H7 (cell line): ENCODE measurements at regions not wholly inside any gene's neighbourhood (a gene's known extent, or its start where the extent isn't known, plus 50 kb on each side); places are given as distances from the start of the nearest gene placed in this dataset.

ENCODE experiments used
- DNase-seq: peaks from one replicate; pipeline ENCODE4 v3.0.0; 2012
- H3K27me3 ChIP-seq: 2 replicates; pipeline ENCODE4 v1.6.0; 2011; ENCODE audit warnings: mild to moderate bottlenecking, low read length; ENCODE audit not compliant: control insufficient read depth, insufficient read depth
- H3K36me3 ChIP-seq: replicated peaks from 2 replicates; pipeline ENCODE4 v1.5.1; 2011; ENCODE audit warnings: low read length; ENCODE audit not compliant: control insufficient read depth, insufficient read depth
- H3K4me3 ChIP-seq: 2 replicates; pipeline ENCODE4 v1.5.1; 2011; ENCODE audit warnings: low read depth, mild to moderate bottlenecking, control low read depth, low read length, moderate library complexity; ENCODE audit not compliant: insufficient read depth

DNA sequence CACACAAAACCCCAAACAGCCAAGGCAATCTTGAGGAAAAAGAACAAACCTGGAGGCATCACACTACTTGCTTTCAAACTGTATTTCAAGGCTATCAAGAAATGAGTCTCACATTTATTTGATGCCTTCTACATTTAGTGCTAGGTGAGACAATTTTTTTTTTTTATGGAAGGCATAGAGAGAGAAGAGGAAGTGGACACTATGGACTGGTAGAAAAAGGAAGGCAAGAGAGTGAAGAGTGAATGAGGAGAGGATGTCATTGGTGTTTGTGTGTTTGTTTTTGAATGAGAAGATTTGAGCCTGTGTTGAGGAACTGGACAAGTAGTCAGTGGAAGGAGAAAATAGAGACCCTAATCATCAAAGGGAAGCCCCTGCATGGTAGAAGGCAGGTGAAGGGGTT, 182.0 kb upstream of the JAG1 start:
- no peaks in the 10 kb centered on the region for H3K36me3 ChIP-seq
- H3K4me3 ChIP-seq, result no peak overlapping the region
- DNase-seq, result no peak
- H3K27me3 ChIP-seq, result no peaks in the 10 kb centered on the region

DNA sequence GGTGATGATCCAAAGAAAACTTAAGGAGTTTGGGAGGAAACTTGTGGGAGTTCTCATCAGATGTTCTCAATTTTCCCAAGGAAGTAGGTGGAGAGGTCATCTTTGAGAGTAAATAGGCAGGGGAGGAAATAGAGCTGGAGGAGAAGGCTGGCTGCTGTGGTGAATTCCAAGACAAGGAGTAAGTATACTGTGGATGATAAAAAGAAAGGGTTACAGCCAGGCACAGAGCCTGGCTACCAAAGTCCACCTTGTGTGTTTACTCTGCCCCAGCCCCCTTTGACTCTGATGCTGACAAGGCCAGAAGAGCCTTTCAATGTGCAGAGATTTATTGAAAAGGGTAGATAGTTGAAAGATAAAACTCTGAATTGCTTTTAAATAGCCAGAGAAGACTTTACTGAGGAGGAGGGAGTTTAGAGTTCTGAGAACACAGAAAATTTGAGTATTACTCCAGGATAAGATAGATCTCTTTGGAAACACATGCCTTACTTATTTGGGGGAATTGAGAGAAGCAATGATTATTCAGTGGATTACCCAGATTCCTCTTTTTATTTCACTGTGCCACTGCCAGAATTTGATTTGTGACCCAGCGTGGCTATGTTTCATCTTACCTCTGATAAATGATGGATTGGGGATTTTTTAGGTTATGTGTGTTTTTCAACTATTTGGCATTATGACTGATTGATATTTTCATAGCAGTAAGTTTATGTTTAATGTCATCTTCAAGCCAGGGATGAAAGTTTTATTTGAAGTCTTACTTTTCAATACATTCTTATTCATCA, 182.6 kb upstream of the JAG1 start:
- no peaks in the 10 kb centered on the region for H3K36me3 ChIP-seq
- DNase-seq, result no peak
- no peaks in the 10 kb centered on the region for H3K27me3 ChIP-seq
- H3K4me3 ChIP-seq, result no peak overlapping the region

DNA sequence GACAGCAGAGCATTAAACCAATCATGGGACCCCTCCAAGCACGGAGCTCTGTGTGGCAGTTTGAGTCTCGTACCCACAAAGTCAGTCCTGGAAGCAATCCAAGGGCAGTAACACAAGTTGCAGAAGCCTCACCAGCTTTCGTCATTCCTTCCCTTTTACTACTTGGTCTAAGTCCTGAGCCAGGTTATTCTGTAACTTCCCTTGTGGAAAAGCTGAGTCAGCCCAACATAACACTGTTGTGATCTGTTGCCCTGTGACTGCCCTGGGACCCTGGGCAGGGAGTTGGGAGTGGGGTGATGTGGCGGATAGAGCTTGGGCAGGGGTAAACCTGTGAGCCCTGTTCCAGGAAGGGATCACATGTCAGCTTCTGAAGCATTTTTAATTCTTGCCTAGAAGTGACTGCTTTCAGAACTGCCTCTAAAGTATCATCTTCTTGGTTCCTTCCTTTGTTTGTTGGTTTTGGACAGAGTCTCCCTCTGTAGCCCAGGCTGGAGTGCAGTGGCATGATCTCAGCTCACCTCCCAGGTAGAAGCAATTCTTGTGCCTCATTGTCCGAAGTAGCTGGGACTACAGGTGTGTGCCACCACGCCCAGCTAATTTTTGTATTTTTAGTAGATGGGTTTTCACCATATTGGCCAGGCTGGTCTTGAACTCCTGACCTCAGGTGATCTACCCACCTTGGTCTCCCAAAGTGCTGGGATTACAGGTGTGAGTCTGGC, 183.7 kb upstream of the JAG1 start:
- DNase-seq, result no peak

DNA sequence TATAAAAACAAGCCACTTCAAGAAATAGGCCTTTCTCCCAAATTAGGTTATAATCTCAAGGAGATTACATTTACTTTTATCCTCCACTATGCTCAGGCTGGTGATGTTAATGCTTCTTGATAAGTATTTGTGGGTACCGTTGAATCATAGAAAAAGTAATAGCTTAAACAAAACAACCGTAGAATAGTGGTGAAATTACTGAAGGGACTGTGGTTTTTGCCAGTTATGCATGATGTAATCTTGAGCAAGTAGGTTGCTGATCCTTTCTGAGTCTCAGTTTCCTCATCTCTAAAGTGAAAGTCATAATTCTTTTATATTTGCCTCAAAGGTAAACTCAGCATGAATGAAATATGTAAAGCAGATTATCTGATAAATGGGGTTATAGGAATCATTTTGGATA, 187.3 kb upstream of the JAG1 start:
- no peak for DNase-seq
- Histone ChIP-seq H3K4me3 (no peak overlapping the region), H3K27me3 (no peaks in the 10 kb centered on the region), H3K36me3 (no peaks in the 10 kb centered on the region)

More for the DNA sequence above, 183.7 kb upstream of the JAG1 start:
- Histone ChIP-seq H3K4me3 (no peak overlapping the region), H3K27me3 (no peaks in the 10 kb centered on the region), H3K36me3 (no peaks in the 10 kb centered on the region)

- no peaks in the 10 kb centered on the region for H3K27me3 ChIP-seq
- no peak overlapping the region for H3K4me3 ChIP-seq
- no peaks in the 10 kb centered on the region for H3K36me3 ChIP-seq
- DNase-seq, result no peak
Measured at GRCh38 chr20:10861619-10862018, 187.8 kb upstream of the JAG1 start.

GRCh38 chr20:10863337-10864060, 189.7 kb upstream of the JAG1 start:
- Histone ChIP-seq H3K4me3 (no peak overlapping the region), H3K27me3 (no peaks in the 10 kb centered on the region; the same call in 1 of the 2 replicates), H3K36me3 (no peaks in the 10 kb centered on the region)
- no peak for DNase-seq

DNA sequence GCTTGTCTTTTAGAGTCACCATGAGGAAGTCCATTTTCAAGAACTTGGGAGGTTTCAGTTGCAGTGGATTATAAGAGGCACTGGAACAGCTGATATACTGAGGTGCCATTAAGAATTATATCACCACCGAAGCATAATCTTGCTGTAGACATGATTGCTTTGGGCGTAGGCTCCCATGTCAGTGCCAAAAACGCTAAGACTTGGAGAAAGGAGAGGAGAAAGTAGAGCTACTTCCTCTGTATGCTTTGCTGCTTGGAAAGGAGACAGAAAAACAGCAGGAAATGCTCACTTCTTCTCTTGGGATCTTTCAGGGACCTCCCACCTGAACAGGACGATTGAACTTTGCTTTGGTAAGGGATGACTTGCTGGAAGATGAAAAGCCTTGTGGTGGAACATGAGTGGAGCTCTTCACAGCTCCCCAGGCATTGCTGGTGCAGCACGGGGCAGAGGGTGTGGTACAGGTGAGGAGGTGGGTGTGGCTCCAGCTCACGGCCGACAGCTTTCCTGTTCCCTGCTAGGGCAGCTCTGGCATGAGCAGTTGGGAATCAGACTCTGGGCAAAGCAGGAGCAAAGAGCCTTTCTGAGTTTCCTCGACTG, 190.4 kb upstream of the JAG1 start:
- H3K27me3 ChIP-seq, result no peaks in the 10 kb centered on the region; the same call in 1 of the 2 replicates
- H3K4me3 ChIP-seq, result no peak overlapping the region
- no peaks in the 10 kb centered on the region for H3K36me3 ChIP-seq
- DNase-seq, result peak; percentile 10

GRCh38 chr20:10868299-10868698, 194.5 kb upstream of the JAG1 start:
- no peak for DNase-seq
- no peaks in the 10 kb centered on the region; the same call in 1 of the 2 replicates for H3K27me3 ChIP-seq
- H3K36me3 ChIP-seq, result no peaks in the 10 kb centered on the region
- H3K4me3 ChIP-seq, result no peak overlapping the region

- Histone ChIP-seq H3K27me3 (no peaks in the 10 kb centered on the region; the same call in 1 of the 2 replicates), H3K36me3 (no peaks in the 10 kb centered on the region), H3K4me3 (no peak overlapping the region)
- no peak for DNase-seq
Measured at GRCh38 chr20:10873026-10873425, 199.2 kb upstream of the JAG1 start.

DNA sequence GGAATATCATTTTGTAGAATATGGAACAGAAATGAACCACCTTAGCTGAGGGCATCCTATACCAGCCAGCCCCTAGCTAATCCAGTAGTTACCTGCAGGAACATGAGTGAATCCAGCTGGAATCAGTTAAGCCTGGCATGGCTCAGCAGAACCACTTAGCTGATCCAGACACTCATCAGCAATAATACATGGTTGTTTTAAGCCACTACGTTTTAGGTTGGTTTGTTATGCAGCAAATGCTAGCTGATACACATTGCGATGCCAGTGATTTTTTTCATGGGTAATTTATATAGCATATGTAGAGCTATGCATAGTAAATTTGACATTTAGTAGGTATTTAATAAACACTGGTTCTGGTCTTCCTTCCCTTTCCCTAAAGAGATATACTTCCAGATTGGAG, 201.9 kb upstream of the JAG1 start:
- Histone ChIP-seq H3K36me3 (no peaks in the 10 kb centered on the region), H3K27me3 (no peaks in the 10 kb centered on the region), H3K4me3 (no peak overlapping the region)
- DNase-seq, result no peak

GRCh38 chr20:10876558-10876957, 202.8 kb upstream of the JAG1 start:
- no peak for DNase-seq
- Histone ChIP-seq H3K27me3 (no peaks in the 10 kb centered on the region), H3K36me3 (no peaks in the 10 kb centered on the region), H3K4me3 (no peak overlapping the region)

- Histone ChIP-seq H3K27me3 (no peaks in the 10 kb centered on the region), H3K4me3 (no peak overlapping the region), H3K36me3 (no peaks in the 10 kb centered on the region)
- no peak for DNase-seq
Measured at GRCh38 chr20:10877342-10877741, 203.5 kb upstream of the JAG1 start.

- Histone ChIP-seq H3K4me3 (no peak overlapping the region), H3K27me3 (no peaks in the 10 kb centered on the region), H3K36me3 (no peaks in the 10 kb centered on the region)
- DNase-seq, result no peak
Measured at GRCh38 chr20:10883166-10883565, 209.4 kb upstream of the JAG1 start.

- Histone ChIP-seq H3K27me3 (no peaks in the 10 kb centered on the region), H3K4me3 (no peak overlapping the region), H3K36me3 (no peaks in the 10 kb centered on the region)
- DNase-seq, result no peak
Measured at GRCh38 chr20:10893321-10893720, 219.5 kb upstream of the JAG1 start.
